OCI-LY1 (cell line): ENCODE measurements at regions not wholly inside any gene's neighbourhood (a gene's known extent, or its start where the extent isn't known, plus 50 kb on each side); places are given as distances from the start of the nearest gene placed in this dataset.

Experiments
- H2AFZ ChIP-seq: fragments of 200-600 bp; sonication (generic), shearing (Covaris generic); 2 replicates; pipeline ENCODE4 v1.6.0; 2014; ENCODE audit warnings: antibody characterized with exemption, mild to moderate bottlenecking, low read length
- H3F3A ChIP-seq: fragments of 200-600 bp; sonication (generic), shearing (Covaris generic); 2 replicates; pipeline ENCODE4 v1.6.0; 2014; ENCODE audit warnings: mild to moderate bottlenecking, antibody characterized with exemption, low read length, moderate library complexity; ENCODE audit not compliant: insufficient read depth
- H3K27ac ChIP-seq: fragments of 200-600 bp; sonication (generic); 2 replicates; pipeline ENCODE4 v1.5.1; 2014; ENCODE audit warnings: low read length, mixed run types, mild to moderate bottlenecking, low read depth; ENCODE audit not compliant: poor library complexity, severe bottlenecking
- H3K27me3 ChIP-seq: fragments of 200-600 bp; sonication (generic); 2 replicates; pipeline ENCODE4 v1.6.0; 2014; ENCODE audit warnings: antibody characterized with exemption, mild to moderate bottlenecking, low read length, moderate library complexity; ENCODE audit not compliant: insufficient read depth
- H3K36me3 ChIP-seq: fragments of 200-600 bp; sonication (generic); 2 replicates; pipeline ENCODE4 v1.6.1; 2014; ENCODE audit warnings: mild to moderate bottlenecking, antibody characterized with exemption, low read length, moderate library complexity, mixed read lengths; ENCODE audit not compliant: insufficient read depth
- H3K4me1 ChIP-seq: fragments of 200-600 bp; sonication (generic); 2 replicates; pipeline ENCODE4 v1.5.1; 2014; ENCODE audit warnings: mild to moderate bottlenecking, low read length, moderate library complexity; ENCODE audit not compliant: insufficient read depth, severe bottlenecking
- H3K4me2 ChIP-seq: fragments of 200-600 bp; sonication (generic), shearing (Covaris generic); 2 replicates; pipeline ENCODE4 v1.6.1; 2014; ENCODE audit warnings: low read length
- H3K4me3 ChIP-seq: fragments of 200-600 bp; sonication (generic); 2 replicates; pipeline ENCODE4 v1.5.1; 2014; ENCODE audit warnings: low read length, low read depth, mild to moderate bottlenecking, mixed read lengths; ENCODE audit not compliant: poor library complexity, severe bottlenecking
- H3K79me2 ChIP-seq: fragments of 200-600 bp; shearing (Covaris generic); 2 replicates; pipeline ENCODE4 v1.6.1; 2016; ENCODE audit warnings: mixed run types, low read length, mixed read lengths; ENCODE audit not compliant: insufficient read depth
- H3K9ac ChIP-seq: fragments of 200-600 bp; sonication (generic), shearing (Covaris generic); 2 replicates; pipeline ENCODE4 v1.6.1; 2014; ENCODE audit warnings: mild to moderate bottlenecking, low read length, mixed read lengths
- H3K9me2 ChIP-seq: fragments of 200-600 bp; sonication (generic), shearing (Covaris generic); 2 replicates; pipeline ENCODE4 v1.6.1; 2014; ENCODE audit warnings: low read depth, mild to moderate bottlenecking, low read length, mixed read lengths
- H3K9me3 ChIP-seq: fragments of 200-600 bp; shearing (Covaris generic); 2 replicates; pipeline ENCODE4 v1.6.1; 2014; ENCODE audit warnings: low read length, mixed read lengths
- H4K20me1 ChIP-seq: fragments of 200-600 bp; sonication (generic), shearing (Covaris generic); 2 replicates; pipeline ENCODE4 v1.6.0; 2016; ENCODE audit warnings: mild to moderate bottlenecking, low read length; ENCODE audit not compliant: insufficient read depth
- EZH2 ChIP-seq: fragments of 200-600 bp; sonication (generic), shearing (Covaris generic); IDR thresholded peaks from 2 replicates; pipeline ENCODE4 v1.8.0; 2017; ENCODE audit warnings: borderline replicate concordance, mixed run types, mild to moderate bottlenecking, antibody characterized with exemption, low read length, moderate library complexity, mixed read lengths
- TF ChIP-seq, protein P1 (sequence below): fragments of 200-600 bp; sonication (generic), shearing (Covaris generic); IDR thresholded peaks from 2 replicates; pipeline ENCODE4 v1.5.1; 2017; ENCODE audit warnings: mild to moderate bottlenecking, antibody characterized with exemption, low read length, moderate library complexity, mixed read lengths

DNA sequence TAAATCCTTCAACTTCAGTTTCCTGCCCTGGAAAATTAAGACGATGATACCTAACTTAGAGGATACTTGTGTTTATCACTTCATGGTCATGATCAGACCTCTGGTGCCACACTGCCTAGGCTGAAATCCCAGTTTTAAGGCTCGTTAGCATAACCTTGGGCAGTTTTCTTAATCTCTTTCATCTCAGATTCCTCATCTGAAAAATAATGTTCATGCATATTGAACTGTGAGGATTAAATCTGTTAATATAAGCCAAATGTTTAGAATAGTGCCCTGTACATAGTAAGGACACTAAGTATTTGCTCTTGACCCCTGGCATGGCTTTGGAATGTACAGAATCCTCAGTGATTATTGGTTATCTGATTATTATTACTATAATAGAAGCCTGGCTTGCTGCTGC is 79.7 kb downstream of the OGFRL1 start:
- Histone ChIP-seq H3K4me1 (peaks cover 7% of the 10 kb centered on the region), H3K9ac (no peak overlapping the region), H3F3A (no peaks in the 10 kb centered on the region; the same call in 1 of the 2 replicates), H3K36me3 (no peaks in the 10 kb centered on the region), H3K27ac (no peak overlapping the region), H3K4me3 (no peak overlapping the region), H3K9me3 (no peaks in the 10 kb centered on the region), H3K27me3 (no peaks in the 10 kb centered on the region), H3K79me2 (no peaks in the 10 kb centered on the region), H4K20me1 (no peaks in the 10 kb centered on the region), H2AFZ (no peak overlapping the region), H3K9me2 (no peaks in the 10 kb centered on the region), H3K4me2 (no peak overlapping the region)
- TF ChIP-seq EZH2, result no peak
- TF ChIP-seq, protein P1, sequence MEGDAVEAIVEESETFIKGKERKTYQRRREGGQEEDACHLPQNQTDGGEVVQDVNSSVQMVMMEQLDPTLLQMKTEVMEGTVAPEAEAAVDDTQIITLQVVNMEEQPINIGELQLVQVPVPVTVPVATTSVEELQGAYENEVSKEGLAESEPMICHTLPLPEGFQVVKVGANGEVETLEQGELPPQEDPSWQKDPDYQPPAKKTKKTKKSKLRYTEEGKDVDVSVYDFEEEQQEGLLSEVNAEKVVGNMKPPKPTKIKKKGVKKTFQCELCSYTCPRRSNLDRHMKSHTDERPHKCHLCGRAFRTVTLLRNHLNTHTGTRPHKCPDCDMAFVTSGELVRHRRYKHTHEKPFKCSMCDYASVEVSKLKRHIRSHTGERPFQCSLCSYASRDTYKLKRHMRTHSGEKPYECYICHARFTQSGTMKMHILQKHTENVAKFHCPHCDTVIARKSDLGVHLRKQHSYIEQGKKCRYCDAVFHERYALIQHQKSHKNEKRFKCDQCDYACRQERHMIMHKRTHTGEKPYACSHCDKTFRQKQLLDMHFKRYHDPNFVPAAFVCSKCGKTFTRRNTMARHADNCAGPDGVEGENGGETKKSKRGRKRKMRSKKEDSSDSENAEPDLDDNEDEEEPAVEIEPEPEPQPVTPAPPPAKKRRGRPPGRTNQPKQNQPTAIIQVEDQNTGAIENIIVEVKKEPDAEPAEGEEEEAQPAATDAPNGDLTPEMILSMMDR, result no peak

DNA sequence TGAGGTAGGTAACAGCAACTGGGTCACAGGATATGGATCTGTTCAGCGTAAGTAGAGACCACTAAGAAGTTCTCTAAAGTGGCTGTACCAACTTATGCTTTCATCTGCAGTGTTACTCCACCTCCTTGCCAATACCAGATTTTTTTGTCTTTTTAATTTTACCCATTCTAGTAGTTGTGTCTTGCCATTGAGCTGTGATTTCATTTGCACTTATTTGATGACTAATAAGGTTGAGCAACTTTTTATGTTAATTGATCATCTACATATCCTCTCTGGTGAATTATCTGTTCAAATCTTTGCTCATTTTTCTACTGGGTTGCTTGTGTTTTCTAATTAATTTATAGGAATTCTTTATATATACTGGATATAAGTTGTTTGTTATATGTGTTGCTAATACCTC is 82.9 kb downstream of the OGFRL1 start:
- Histone ChIP-seq H3K27ac (no peak overlapping the region), H3K36me3 (no peaks in the 10 kb centered on the region), H3K4me1 (no peaks in the 10 kb centered on the region), H3K27me3 (no peaks in the 10 kb centered on the region), H3K79me2 (no peaks in the 10 kb centered on the region), H3K4me2 (no peak overlapping the region), H3K9me2 (no peaks in the 10 kb centered on the region), H3K9ac (no peak overlapping the region), H3F3A (no peaks in the 10 kb centered on the region; the same call in 1 of the 2 replicates), H2AFZ (no peak overlapping the region), H4K20me1 (no peaks in the 10 kb centered on the region), H3K9me3 (no peaks in the 10 kb centered on the region), H3K4me3 (no peak overlapping the region)
- TF ChIP-seq, protein P1, result no peak
- TF ChIP-seq EZH2, result no peak

DNA sequence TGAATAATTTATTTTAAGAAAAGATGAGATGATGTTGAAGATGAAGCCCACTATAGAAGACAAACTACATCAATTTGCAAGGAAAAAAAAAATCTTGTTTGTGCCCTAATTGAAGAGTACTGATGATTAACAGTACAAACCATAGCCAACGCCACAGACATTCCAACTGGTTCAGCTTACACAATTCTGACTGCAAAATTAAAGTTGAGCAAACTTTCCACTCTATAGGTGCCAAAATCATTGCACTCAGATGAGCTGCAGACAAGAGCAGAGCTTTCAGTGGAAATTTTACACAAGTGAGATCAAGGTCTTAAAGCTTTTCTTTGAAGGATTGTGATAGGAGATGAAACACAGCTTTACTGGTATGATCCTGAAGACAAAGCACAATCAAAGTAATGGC is 85.3 kb downstream of the OGFRL1 start:
- H3K79me2 ChIP-seq, result no peaks in the 10 kb centered on the region
- H3K4me3 ChIP-seq, result no peak overlapping the region
- H4K20me1 ChIP-seq, result no peaks in the 10 kb centered on the region
- H3K9me2 ChIP-seq, result no peaks in the 10 kb centered on the region
- H3K4me1 ChIP-seq, result no peaks in the 10 kb centered on the region
- H3K27ac ChIP-seq, result no peak overlapping the region
- no peaks in the 10 kb centered on the region; the same call in 1 of the 2 replicates for H3F3A ChIP-seq
- H3K9ac ChIP-seq, result no peak overlapping the region
- H3K27me3 ChIP-seq, result no peaks in the 10 kb centered on the region
- no peak overlapping the region for H2AFZ ChIP-seq
- no peaks in the 10 kb centered on the region for H3K36me3 ChIP-seq
- H3K4me2 ChIP-seq, result no peak overlapping the region
- H3K9me3 ChIP-seq, result no peaks in the 10 kb centered on the region
- TF ChIP-seq, protein P1, result no peak
- TF ChIP-seq EZH2, result no peak
